Heart left ventricle (tissue), 16 donors: ENCODE measurements at regions not wholly inside any gene's neighbourhood (a gene's known extent, or its start where the extent isn't known, plus 50 kb on each side); places are given as distances from the start of the nearest gene placed in this dataset.
"Not testable (repeated sequence)": the region's sequence is repeated elsewhere in the genome, so short reads cannot be mapped to it uniquely, and the experiment has no call there.

Experiments used
- ATAC-seq, 4 donors: fragments of 200-7000 bp; cut with Tn5 transposase; one replicate each; pipeline ENCODE4 v1.9.1; 2020 to 2022; ENCODE audit warnings: moderate library complexity in 4 of 4, mild to moderate bottlenecking in 3 of 4, moderate number of reproducible peaks in 1 of 4
- DNase-seq, 5 donors: peaks; one replicate each; pipeline ENCODE4 v3.0.0-alpha.2; 2020
- H3K27ac ChIP-seq, 12 donors: fragments of 200-600 bp; sonication (generic) in 4 of 12; one replicate each; pipeline versions ENCODE4 v1.5.0 to v1.8.0; 2016 to 2022; ENCODE audit warnings: mild to moderate bottlenecking in 2 of 12
- H3K27me3 ChIP-seq, 9 donors: fragments of 200-600 bp; sonication (generic) in 2 of 9; one replicate each; pipeline versions ENCODE4 v1.5.1 to v1.8.0; 2016 to 2022; ENCODE audit warnings: mild to moderate bottlenecking in 3 of 9
- H3K36me3 ChIP-seq, 9 donors: fragments of 200-600 bp; sonication (generic) in 2 of 9; one replicate each; pipeline versions ENCODE4 v1.5.0 to v1.8.0; 2018 to 2022; ENCODE audit warnings: mild to moderate bottlenecking in 2 of 9
- H3K4me1 ChIP-seq, 12 donors: fragments of 200-600 bp; sonication (generic) in 4 of 12; one replicate each; pipeline versions ENCODE4 v1.5.0 to v1.8.0; 2016 to 2022; ENCODE audit warnings: mild to moderate bottlenecking in 3 of 12
- H3K4me3 ChIP-seq, 12 donors: fragments of 200-600 bp; sonication (generic) in 4 of 12; one replicate each; pipeline versions ENCODE4 v1.5.0 to v1.8.0; 2017 to 2022; ENCODE audit warnings: mild to moderate bottlenecking in 9 of 12, moderate library complexity in 4 of 12
- H3K9me3 ChIP-seq, 12 donors: fragments of 200-600 bp; sonication (generic) in 4 of 12; one replicate each; pipeline versions ENCODE4 v1.5.0 to v1.8.0; 2016 to 2022; ENCODE audit warnings: mild to moderate bottlenecking in 1 of 12
- POLR2A ChIP-seq, 2 donors: fragments of 450-650 bp; IDR thresholded peaks; one replicate each; pipeline ENCODE4 v1.6.1; 2017; ENCODE audit warnings: antibody characterized with exemption in 2 of 2, mild to moderate bottlenecking in 2 of 2, moderate library complexity in 2 of 2
- WGBS, 4 donors: extraction: QIAGEN DNeasy Blood & Tissue Kit in 2 of 4; methylation state at CpG; one replicate each; pipeline versions ENCODE4 v1.1.5 to v1.1.7; 2013 to 2018; 5-methylcytosine and 5-hydroxymethylcytosine counted together
- intact Hi-C, 10 donors: fragments of 100-400 bp; cut with DNase I; formaldehyde crosslinking; loops; one replicate each; pipeline versions ENCODE4 v1.11.1 to v1.14.2; 2022
- TF ChIP-seq, protein P1 (sequence below), 12 donors: fragments of 200-600 bp; sonication (generic) in 4 of 12; IDR thresholded peaks; one replicate each; pipeline versions ENCODE4 v1.5.0 to v1.8.0; 2018 to 2022; ENCODE audit warnings: antibody characterized with exemption in 12 of 12, mild to moderate bottlenecking in 5 of 12
- donor health status: ischemic (EF 13 %, LVEDD 7.1; RV severe dilation, severe dysfunction).
- donor health status: healthy with polysubstance abuse.
- donor health status: DM: no; HTN: yes; CAD: no.
- donor health status: DM: no; HTN: no; CAD: no.
- donor health status: ischemic (EF 25% LVEDD 6.9; RV normal size, moderate dysfunction).
- donor health status: ischemic (EF 25% LVEDD 5.7; RV mildly dilated, moderate dysfunction).
- donor health status: healthy.
- donor health status: DM: yes; HTN: yes; CAD: no.
- donor health status: ischemic (EF 35%, LVEDD 5.7; RV mildly dilated, moderate dysfunction).
- donor health status: nonischemic (EF 11% LVEDD 7.7; RV severe dilation, severe dysfunction).
- donor health status: DM: yes; HTN: yes; CAD: no.
- donor health status: PGD.
- donor health status: ischemic (EF 29% LVEDD 5.4; RV normal size, mild dysfunction).
- donor health status: nonischemic (EF 23%, LVEDD 6.1; RV moderate dilation, normal function).

DNA sequence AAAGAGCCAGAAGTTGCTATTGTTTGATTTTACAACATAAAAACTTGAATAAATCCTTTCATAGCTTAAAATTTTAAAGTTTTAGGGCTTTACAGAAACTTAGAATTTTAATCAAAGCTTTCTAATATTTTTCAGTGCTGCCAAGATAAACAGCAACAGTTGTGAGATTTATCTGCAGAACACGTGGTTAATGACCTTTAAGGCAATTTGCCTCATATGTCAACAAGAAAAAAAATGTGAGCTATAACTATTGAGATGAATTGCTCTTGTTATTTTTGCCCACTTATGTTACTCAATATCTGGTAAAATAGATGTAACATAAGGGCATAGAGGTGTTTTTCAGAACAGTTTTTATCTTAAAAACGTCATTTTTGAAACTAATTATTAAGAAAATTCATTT lies 96.7 kb upstream of the NECTIN3 start:
- 18 to 25% (median 23%) methylated on average over 2 of the region's 2 CpGs for WGBS, 4 donors

DNA sequence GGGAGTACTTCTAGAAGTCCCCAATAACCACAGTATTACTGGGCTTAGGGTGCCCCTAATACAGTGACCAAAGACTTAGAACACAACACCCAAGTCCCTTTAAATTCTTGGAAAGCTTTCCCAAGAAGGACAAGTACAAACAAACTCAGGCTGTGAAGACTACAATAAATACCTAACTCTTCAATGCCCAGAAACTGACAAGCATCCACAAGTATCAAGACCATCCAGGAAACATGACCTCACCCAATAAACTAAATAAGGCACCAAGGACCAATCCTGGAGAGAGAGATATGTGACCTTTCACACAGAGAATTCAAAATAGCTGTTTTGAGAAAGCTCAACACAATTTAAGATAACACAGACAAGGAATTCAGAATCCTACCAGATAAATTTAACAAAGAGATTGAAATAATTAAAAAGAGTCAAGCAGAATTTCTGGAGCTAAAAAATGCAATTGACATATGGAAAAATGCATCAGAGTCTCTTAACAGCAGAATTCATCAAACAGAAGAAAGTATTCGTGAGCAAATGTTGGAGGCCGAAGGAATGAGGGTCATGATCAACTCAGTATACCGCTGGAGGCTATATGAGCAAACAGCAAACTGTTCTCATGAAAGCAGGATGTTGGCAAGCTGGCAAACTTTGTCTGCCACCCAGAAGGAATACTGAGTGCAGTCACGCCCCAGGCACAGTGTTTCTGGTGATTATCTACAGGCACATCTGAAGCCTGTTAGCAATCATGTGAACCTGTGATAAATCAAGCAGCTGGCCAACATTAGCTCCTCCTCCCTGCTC lies 87.0 kb upstream of the NECTIN3 start:
- TF ChIP-seq, protein P1, sequence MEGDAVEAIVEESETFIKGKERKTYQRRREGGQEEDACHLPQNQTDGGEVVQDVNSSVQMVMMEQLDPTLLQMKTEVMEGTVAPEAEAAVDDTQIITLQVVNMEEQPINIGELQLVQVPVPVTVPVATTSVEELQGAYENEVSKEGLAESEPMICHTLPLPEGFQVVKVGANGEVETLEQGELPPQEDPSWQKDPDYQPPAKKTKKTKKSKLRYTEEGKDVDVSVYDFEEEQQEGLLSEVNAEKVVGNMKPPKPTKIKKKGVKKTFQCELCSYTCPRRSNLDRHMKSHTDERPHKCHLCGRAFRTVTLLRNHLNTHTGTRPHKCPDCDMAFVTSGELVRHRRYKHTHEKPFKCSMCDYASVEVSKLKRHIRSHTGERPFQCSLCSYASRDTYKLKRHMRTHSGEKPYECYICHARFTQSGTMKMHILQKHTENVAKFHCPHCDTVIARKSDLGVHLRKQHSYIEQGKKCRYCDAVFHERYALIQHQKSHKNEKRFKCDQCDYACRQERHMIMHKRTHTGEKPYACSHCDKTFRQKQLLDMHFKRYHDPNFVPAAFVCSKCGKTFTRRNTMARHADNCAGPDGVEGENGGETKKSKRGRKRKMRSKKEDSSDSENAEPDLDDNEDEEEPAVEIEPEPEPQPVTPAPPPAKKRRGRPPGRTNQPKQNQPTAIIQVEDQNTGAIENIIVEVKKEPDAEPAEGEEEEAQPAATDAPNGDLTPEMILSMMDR (IDR thresholded peaks at IDR 0.05): no peak
- TF ChIP-seq POLR2A (IDR thresholded peaks at IDR 0.05): no peak
- Histone ChIP-seq H3K27ac (no peak overlapping the region), H3K4me3 (no peak overlapping the region), H3K27me3 (no peaks in the 10 kb centered on the region), H3K9me3 (peaks cover 0 to 26% (median 2%) of the 10 kb centered on the region in 12 donors), H3K36me3 (no peaks in the 10 kb centered on the region), H3K4me1 (no peaks in the 10 kb centered on the region)
- 86 to 93% (median 90%) methylated on average over 4 of the region's 4 CpGs for WGBS, 4 donors
- intact Hi-C loops: no loop called here
- ATAC-seq (no peak), DNase-seq (no peak)

More for the DNA sequence above, 96.7 kb upstream of the NECTIN3 start:
- ATAC-seq: no peak
- Histone ChIP-seq H3K27ac (no peak overlapping the region), H3K9me3 (peaks cover 0 to 12% (median 0%) of the 10 kb centered on the region in 12 donors), H3K4me3 (no peak overlapping the region), H3K36me3 (no peaks in the 10 kb centered on the region), H3K4me1 (no peaks in the 10 kb centered on the region), H3K27me3 (no peaks in the 10 kb centered on the region)
- no peak for DNase-seq
- intact Hi-C loops: no loop called here
- TF ChIP-seq, protein P1 (IDR thresholded peaks at IDR 0.05): no peak
- TF ChIP-seq POLR2A (IDR thresholded peaks at IDR 0.05): no peak

DNA sequence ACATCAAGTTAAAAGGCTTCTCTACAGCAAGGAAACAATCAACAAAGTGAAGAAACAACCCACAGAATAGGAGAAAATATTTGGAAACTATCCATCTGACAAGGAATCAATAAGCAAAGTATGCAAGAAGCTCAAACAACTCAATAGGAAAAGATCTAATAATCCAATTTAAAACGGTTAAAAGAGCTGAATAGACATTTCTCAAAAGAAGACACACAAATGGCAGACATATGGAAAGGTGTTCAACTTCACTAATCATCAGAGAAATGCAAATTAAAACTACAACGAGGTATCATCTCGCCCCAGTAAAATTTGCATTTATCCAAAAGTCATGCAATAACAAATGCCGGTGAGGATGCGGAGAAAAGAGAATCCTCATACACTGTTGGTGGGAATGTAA lies 82.2 kb upstream of the NECTIN3 start:
- Histone ChIP-seq H3K27me3 (no peaks in the 10 kb centered on the region), H3K27ac (no peak overlapping the region), H3K4me1 (no peaks in the 10 kb centered on the region), H3K9me3 (peaks cover 0 to 26% (median 3%) of the 10 kb centered on the region in 12 donors), H3K36me3 (no peaks in the 10 kb centered on the region), H3K4me3 (no peak overlapping the region)
- intact Hi-C loops: no loop called here
- no peak for DNase-seq
- TF ChIP-seq, protein P1 (IDR thresholded peaks at IDR 0.05): no peak
- no peak for TF ChIP-seq POLR2A (IDR thresholded peaks at IDR 0.05)
- WGBS, 4 donors: 92 to 95% (median 93%) methylated on average over 5 of the region's 5 CpGs
- no peak for ATAC-seq

DNA sequence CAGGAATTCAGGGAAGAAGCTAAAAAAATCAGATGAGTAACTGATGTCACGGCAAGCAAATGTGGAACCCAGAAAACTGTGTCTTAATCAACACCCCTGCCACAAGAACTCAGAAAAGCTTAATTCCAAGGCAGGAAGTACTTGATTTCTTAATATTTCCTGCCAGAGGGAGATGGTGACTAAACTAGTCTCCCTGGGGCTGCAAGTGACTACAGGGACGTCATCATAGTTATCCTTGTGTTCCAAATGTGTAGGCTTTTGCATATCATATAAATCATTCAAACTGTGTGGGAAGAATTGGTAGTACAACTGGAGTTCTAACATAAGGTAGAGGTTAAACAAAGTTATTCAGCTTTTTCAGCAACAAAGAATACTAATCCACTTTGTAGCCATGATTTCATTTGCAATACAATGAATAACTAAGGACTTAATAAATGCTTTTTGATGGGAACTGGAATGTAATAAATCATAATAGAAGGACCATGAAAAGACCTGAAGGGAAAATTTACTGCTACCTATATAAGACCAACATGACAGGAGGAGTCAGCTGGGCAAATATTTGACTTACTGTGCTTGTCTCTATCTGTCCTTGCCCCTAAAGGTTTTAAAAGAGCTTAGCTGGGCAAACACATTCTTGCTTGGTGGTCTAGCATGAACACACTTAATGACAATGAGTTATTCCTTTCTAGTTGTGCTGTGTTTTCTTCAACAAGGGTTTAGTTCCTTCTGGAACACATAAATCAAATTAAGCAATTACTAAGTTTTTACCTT lies 76.0 kb upstream of the NECTIN3 start:
- ATAC-seq (no peak), DNase-seq (no peak)
- no peaks in the 10 kb centered on the region for H3K4me1 ChIP-seq
- no peak overlapping the region for H3K27ac ChIP-seq
- peaks cover 0 to 5% (median 0%) of the 10 kb centered on the region in 12 donors for H3K9me3 ChIP-seq
- H3K4me3 ChIP-seq: no peak overlapping the region
- no peaks in the 10 kb centered on the region for H3K27me3 ChIP-seq
- TF ChIP-seq, protein P1 (IDR thresholded peaks at IDR 0.05): no peak
- TF ChIP-seq POLR2A (IDR thresholded peaks at IDR 0.05): no peak
- 39 to 50% (median 41%) methylated on average over 2 of the region's 2 CpGs for WGBS, 4 donors
- H3K36me3 ChIP-seq: no peaks in the 10 kb centered on the region
- intact Hi-C loops: no loop called here

DNA sequence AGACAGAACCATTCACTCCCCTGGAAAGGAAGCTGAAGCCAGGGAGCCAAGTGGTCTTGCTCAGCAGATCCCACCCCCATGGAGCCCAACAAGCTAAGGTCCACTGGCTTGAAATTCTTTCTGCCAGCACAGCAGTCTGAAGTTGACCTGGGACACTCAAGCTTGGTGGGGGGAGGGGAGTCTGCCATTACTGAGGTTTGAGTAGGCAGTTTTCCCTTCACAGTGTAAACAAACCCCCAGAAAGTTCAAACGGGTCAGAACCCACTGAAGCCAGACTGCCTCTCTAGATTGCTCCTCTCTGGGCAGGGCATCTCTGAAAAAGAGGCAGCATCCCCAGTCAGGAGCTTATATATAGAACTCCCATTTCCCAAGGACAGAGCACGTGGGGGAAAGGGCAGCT lies 72.8 kb upstream of the NECTIN3 start:
- H3K4me1 ChIP-seq, H3K36me3 ChIP-seq, H3K27ac ChIP-seq, H3K9me3 ChIP-seq, intact Hi-C loops, DNase-seq, ATAC-seq, H3K27me3 ChIP-seq, H3K4me3 ChIP-seq: not testable (repeated sequence)
- 38 to 75% (median 69%) methylated on average over 2 of the region's 2 CpGs for WGBS, 4 donors

DNA sequence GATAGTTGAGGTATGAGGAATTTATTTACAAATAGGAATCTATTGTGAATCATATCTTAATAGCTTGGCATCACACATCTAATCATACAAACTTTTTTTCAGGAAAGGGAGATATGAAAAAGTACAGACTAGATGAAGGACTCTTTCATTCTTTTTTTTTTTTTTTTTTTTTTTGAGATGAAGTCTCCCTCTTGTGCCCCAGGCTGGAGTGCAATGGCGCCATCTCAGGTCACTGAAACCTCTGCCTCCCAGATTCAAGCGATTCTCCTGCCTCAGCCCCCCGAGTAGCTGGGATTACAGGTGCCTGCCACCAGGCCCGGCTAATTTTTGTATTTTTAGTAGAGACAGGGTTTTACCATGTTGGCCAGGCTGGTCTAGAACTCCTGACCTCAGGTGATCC lies 65.1 kb upstream of the NECTIN3 start:
- intact Hi-C loops, H3K4me1 ChIP-seq, H3K27me3 ChIP-seq, H3K4me3 ChIP-seq, ATAC-seq, DNase-seq, H3K36me3 ChIP-seq, H3K27ac ChIP-seq: not testable (repeated sequence)
- 61 to 73% (median 67%) methylated on average over 4 of the region's 4 CpGs for WGBS, 4 donors
- H3K9me3 ChIP-seq: peaks cover 0 to 12% (median 0%) of the 10 kb centered on the region in 12 donors
